ENCODE measurements at regions not wholly inside any gene's neighbourhood (a gene's known extent, or its start where the extent isn't known, plus 50 kb on each side); places are given as distances from the start of the nearest gene placed in this dataset.
"Not testable (repeated sequence)": the region's sequence is repeated elsewhere in the genome, so short reads cannot be mapped to it uniquely, and the experiment has no call there.

GRCh38 chr16:5309946-5310611 is 212.5 kb upstream of the EEF2KMT start:
- Histone ChIP-seq H3K4me1 (no peaks in the 10 kb centered on the region), H3K27me3 (no peaks in the 10 kb centered on the region), H3K4me3 (no peak overlapping the region), H3K36me3 (no peaks in the 10 kb centered on the region), H3K27ac (no peak overlapping the region), H3K9me3 (no peaks in the 10 kb centered on the region)
- DNase-seq: no peak
- no peak for FAIRE-seq
- TF ChIP-seq CTCF (IDR thresholded peaks at IDR 0.05): no peak
- intact Hi-C loops (cut with DNase I): no loop called here
- ATAC-seq: no peak
- 29% methylated on average over 4 of the region's 4 CpGs for WGBS, 2 donors

- no peak for TF ChIP-seq CTCF (IDR thresholded peaks at IDR 0.05)
- no peaks in the 10 kb centered on the region for H3K27me3 ChIP-seq
- FAIRE-seq (no peak), DNase-seq (no peak), ATAC-seq (no peak)
- H3K27ac ChIP-seq: no peak overlapping the region
- H3K4me1 ChIP-seq: no peaks in the 10 kb centered on the region
- peaks cover 0 to 3% (median 0%) of the 10 kb centered on the region in 4 donors for H3K9me3 ChIP-seq
- H3K36me3 ChIP-seq: no peaks in the 10 kb centered on the region
- intact Hi-C loops (cut with DNase I): no loop called here
- WGBS, 2 donors: 47 to 67% methylated on average over 4 of the region's 4 CpGs
- H3K4me3 ChIP-seq: no peak overlapping the region
These were observed 207.4 kb upstream of the EEF2KMT start for GRCh38 chr16:5305023-5305422.

GRCh38 chr16:5302372-5303114 is 204.9 kb upstream of the EEF2KMT start:
- no peaks in the 10 kb centered on the region for H3K36me3 ChIP-seq
- no peak for FAIRE-seq
- H3K4me3 ChIP-seq: no peak overlapping the region
- intact Hi-C loops (cut with DNase I): no loop called here
- no peak overlapping the region for H3K27ac ChIP-seq
- no peaks in the 10 kb centered on the region for H3K4me1 ChIP-seq
- no peak for TF ChIP-seq CTCF (IDR thresholded peaks at IDR 0.05)
- peaks cover 0 to 4% (median 0%) of the 10 kb centered on the region in 4 donors for H3K27me3 ChIP-seq
- 43% methylated on average over 3 of the region's 3 CpGs for whole genome bisulfite sequencing, 2 donors
- DNase-seq: no peak
- peaks cover 0 to 3% (median 0%) of the 10 kb centered on the region in 4 donors for H3K9me3 ChIP-seq
- no peak for ATAC-seq

- DNase-seq: no peak
- no peak overlapping the region for H3K27ac ChIP-seq
- H3K36me3 ChIP-seq: no peaks in the 10 kb centered on the region
- no peak for FAIRE-seq
- TF ChIP-seq CTCF (IDR thresholded peaks at IDR 0.05): no peak
- H3K4me3 ChIP-seq: no peak overlapping the region
- ATAC-seq: no peak
- H3K27me3 ChIP-seq: peaks cover 0 to 4% (median 0%) of the 10 kb centered on the region in 4 donors
- intact Hi-C loops (cut with DNase I): no loop called here
- WGBS, 2 donors: 52 to 56% methylated on average over 2 of the region's 3 CpGs
- no peaks in the 10 kb centered on the region for H3K4me1 ChIP-seq
- H3K9me3 ChIP-seq: peaks cover 0 to 3% (median 0%) of the 10 kb centered on the region in 4 donors
These were observed 200.6 kb upstream of the EEF2KMT start for GRCh38 chr16:5298202-5298601.

GRCh38 chr16:5296176-5296575 is 198.6 kb upstream of the EEF2KMT start:
- Histone ChIP-seq H3K4me3 (no peak overlapping the region), H3K27ac (no peak overlapping the region), H3K4me1 (no peaks in the 10 kb centered on the region), H3K9me3 (no peaks in the 10 kb centered on the region), H3K27me3 (peaks cover 0 to 4% (median 0%) of the 10 kb centered on the region in 4 donors), H3K36me3 (no peaks in the 10 kb centered on the region)
- 28 to 44% methylated on average over 3 of the region's 3 CpGs for WGBS, 2 donors
- FAIRE-seq (no peak), DNase-seq (no peak), ATAC-seq (no peak)
- no peak for TF ChIP-seq CTCF (IDR thresholded peaks at IDR 0.05)
- intact Hi-C loops (cut with DNase I): no loop called here

- H3K4me1 ChIP-seq; ATAC-seq; H3K36me3 ChIP-seq; DNase-seq; H3K4me3 ChIP-seq; intact Hi-C loops (cut with DNase I); H3K27ac ChIP-seq; FAIRE-seq; H3K27me3 ChIP-seq; H3K9me3 ChIP-seq: not testable (repeated sequence)
- 45 to 47% methylated on average over 8 of the region's 8 CpGs for WGBS, 2 donors
These were observed 197.7 kb upstream of the EEF2KMT start for GRCh38 chr16:5295304-5295703.

GRCh38 chr16:5282152-5282551 is 184.6 kb upstream of the EEF2KMT start:
- ATAC-seq; H3K4me1 ChIP-seq; H3K27me3 ChIP-seq; H3K36me3 ChIP-seq; intact Hi-C loops (cut with DNase I); H3K9me3 ChIP-seq; FAIRE-seq; H3K27ac ChIP-seq; H3K4me3 ChIP-seq; DNase-seq: not testable (repeated sequence)
- WGBS, 2 donors: 84 to 90% methylated on average over 2 of the region's 2 CpGs
